Fibroblast of mammary gland (primary cell): ENCODE measurements at regions not wholly inside any gene's neighbourhood (a gene's known extent, or its start where the extent isn't known, plus 50 kb on each side); places are given as distances from the start of the nearest gene placed in this dataset.

Experiments
- DNase-seq: peaks from one replicate; pipeline ENCODE4 v3.0.0-alpha.2; 2010; ENCODE audit warnings: low read depth
- H3K4me3 ChIP-seq: 2 replicates; pipeline ENCODE4 v1.5.1; 2011; ENCODE audit warnings: low read depth, mild to moderate bottlenecking, low read length, moderate library complexity; ENCODE audit not compliant: control insufficient read depth
- CTCF ChIP-seq: conservative IDR thresholded peaks from 2 replicates; pipeline ENCODE4 v1.5.1; 2011; ENCODE audit warnings: low read depth, low read length, inconsistent platforms; ENCODE audit not compliant: control insufficient read depth, insufficient read depth

DNA sequence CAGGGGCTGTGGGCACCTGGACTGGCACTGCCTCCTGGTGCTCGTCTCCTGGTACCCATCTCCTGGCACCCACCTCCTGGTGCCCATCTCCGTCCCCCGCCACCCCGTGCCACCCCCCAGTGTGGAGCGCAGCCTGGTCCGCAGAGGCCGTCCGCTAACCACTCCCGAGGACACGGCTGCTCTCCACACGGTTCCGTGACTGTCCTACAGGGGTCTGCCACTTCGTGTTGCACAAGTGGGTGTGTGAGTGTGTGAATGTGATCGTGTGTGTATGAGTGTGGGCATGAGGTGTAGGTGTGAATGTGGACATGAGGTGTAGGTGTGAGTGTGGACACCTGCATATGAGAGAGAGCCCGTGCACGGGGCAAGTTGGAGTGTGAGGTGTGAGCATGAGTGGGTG is 119.4 kb upstream of the HS6ST1 start:
- DNase-seq = no peak
- H3K4me3 ChIP-seq = no peak overlapping the region
- no peak for TF ChIP-seq CTCF

DNA sequence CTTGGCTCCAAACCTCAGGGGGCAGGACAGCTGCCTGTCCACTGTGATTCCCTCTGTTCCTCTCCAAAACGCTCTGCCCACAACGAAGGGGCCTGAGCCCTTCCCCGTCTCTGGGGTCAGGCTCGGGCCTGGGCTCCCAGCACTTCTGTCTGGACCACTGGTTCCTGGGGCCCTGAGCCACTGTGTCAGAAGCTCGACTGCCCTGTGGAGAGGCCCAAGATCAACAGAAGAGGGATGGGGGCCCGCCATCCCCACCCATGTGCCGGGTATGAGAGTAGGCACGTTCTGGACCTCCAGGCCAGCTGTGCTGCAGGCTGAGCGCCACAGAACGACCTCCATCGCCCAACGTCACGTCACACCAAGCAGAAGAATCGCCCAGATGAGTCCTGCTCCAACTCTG is 119.9 kb upstream of the HS6ST1 start:
- DNase-seq = no peak
- no peak overlapping the region for H3K4me3 ChIP-seq
- TF ChIP-seq CTCF = no peak

GRCh38 chr2:128439031-128439790 is 120.5 kb upstream of the HS6ST1 start:
- no peak for TF ChIP-seq CTCF
- H3K4me3 ChIP-seq = no peak overlapping the region
- no peak for DNase-seq

- DNase-seq = no peak
- no peak overlapping the region for H3K4me3 ChIP-seq
- TF ChIP-seq CTCF = no peak
These were observed 121.4 kb upstream of the HS6ST1 start for GRCh38 chr2:128439791-128440665.

DNA sequence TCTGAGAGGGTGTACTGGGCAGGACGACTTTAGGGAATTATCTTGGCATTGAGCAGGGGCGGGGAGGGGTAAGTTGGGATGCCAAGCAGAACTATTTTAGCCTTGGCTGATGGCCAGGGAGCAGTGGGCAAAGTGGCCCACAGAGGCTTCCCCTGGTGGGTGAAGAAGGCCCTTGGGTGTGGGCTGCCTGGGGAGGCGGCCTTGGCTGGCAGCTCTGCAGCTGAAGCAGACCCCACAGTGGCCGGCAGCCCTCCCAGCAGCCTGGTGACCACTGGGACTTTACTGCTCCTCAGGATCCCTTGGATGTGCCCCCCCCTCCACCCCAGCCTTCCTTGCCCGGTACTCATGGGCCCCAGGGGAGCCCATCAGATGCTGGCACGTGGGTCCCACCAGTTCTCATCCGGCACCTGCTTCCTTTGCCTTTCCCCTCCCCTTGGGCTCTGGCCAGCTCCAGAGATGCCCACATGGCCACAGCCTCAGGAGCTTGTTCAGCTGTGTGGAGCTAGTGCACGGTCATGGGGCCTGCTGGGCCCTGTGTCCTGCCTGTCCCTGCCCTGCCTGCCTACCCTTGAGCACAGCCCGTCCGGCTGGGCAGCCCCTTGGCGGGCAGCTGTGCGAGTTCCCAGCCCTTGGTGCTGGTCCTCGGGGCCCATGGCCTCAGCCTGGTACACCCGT is 122.1 kb upstream of the HS6ST1 start:
- no peak overlapping the region for H3K4me3 ChIP-seq
- DNase-seq = no peak
- no peak for TF ChIP-seq CTCF

- no peak for TF ChIP-seq CTCF
- DNase-seq = no peak
- H3K4me3 ChIP-seq = no peak overlapping the region
These were observed 122.8 kb upstream of the HS6ST1 start for GRCh38 chr2:128441341-128442052.
